ENCODE measurements at regions not wholly inside any gene's neighbourhood (a gene's known extent, or its start where the extent isn't known, plus 50 kb on each side); places are given as distances from the start of the nearest gene placed in this dataset.

GRCh38 chr15:79185199-79185598, 94.6 kb upstream of the RASGRF1 start:
- DNase-seq (ENCODE audit: low spot score) (peak; percentile 65), ATAC-seq (peak; percentile 86)
- H3F3A ChIP-seq (replicated peaks; ENCODE audit: low read depth), result no peaks in the 10 kb centered on the region
- no peaks in the 10 kb centered on the region; the same call in 1 of the 2 replicates for H3K4me1 ChIP-seq (ENCODE audit: insufficient read depth)
- TF ChIP-seq REST (IDR thresholded peaks at IDR 0.05; ENCODE audit: unreplicated experiment) (no peak), CREB1 (CRISPR knock-in tag; IDR thresholded peaks at IDR 0.05; ENCODE audit: low read depth) (no peak), EZH2phosphoT487 (IDR thresholded peaks at IDR 0.05; ENCODE audit: unreplicated experiment) (no peak), CTCF (conservative IDR thresholded peaks at IDR 0.05; ENCODE audit: low read depth in 2 of 2) (peak; percentile 54 to 73), JUNB (IDR thresholded peaks at IDR 0.05; ENCODE audit: unreplicated experiment) (no peak)
- H3K36me3 Mint-ChIP-seq (ENCODE audit: low read depth), result no peaks in the 10 kb centered on the region
- peaks cover 4% of the 10 kb centered on the region; the same call in 2 of the 3 replicates for H3K4me1 Mint-ChIP-seq
- H4K20me1 ChIP-seq (replicated peaks; ENCODE audit: insufficient read depth), result no peaks in the 10 kb centered on the region
- H3K27me3 Mint-ChIP-seq (ENCODE audit: insufficient read depth, low read depth, poor library complexity), result peaks cover 8% of the 10 kb centered on the region
- H3K27me3 ChIP-seq (ENCODE audit: insufficient read depth), result no peaks in the 10 kb centered on the region
- no peak overlapping the region for H3K4me3 ChIP-seq
- no peak overlapping the region for H3K27ac ChIP-seq (ENCODE audit: low read depth)
- no peak overlapping the region for H3K4me3 Mint-ChIP-seq
- no peak overlapping the region for H2AFZ ChIP-seq
- H3K36me3 ChIP-seq (ENCODE audit: insufficient read depth), result no peaks in the 10 kb centered on the region
- H3K9me2 ChIP-seq (ENCODE audit: insufficient read depth), result peaks cover 8% of the 10 kb centered on the region; the same call in 1 of the 2 replicates
- H3K79me2 ChIP-seq (replicated peaks; ENCODE audit: insufficient read depth), result no peaks in the 10 kb centered on the region
- no peak overlapping the region for H3K4me2 ChIP-seq
- H3K9me3 Mint-ChIP-seq, result no peaks in the 10 kb centered on the region; the same call in 2 of the 3 replicates
- H3K27ac Mint-ChIP-seq, result no peak overlapping the region

- Histone ChIP-seq H3K79me2 (replicated peaks; ENCODE audit: insufficient read depth) (no peaks in the 10 kb centered on the region), H3K4me3 (no peak overlapping the region), H3F3A (replicated peaks; ENCODE audit: low read depth) (no peaks in the 10 kb centered on the region), H3K4me2 (no peak overlapping the region), H3K4me1 (ENCODE audit: insufficient read depth) (no peaks in the 10 kb centered on the region), H3K9me2 (ENCODE audit: insufficient read depth) (peaks cover 4% of the 10 kb centered on the region; the same call in 1 of the 2 replicates), H3K36me3 (ENCODE audit: insufficient read depth) (no peaks in the 10 kb centered on the region), H2AFZ (no peak overlapping the region), H3K27me3 (ENCODE audit: insufficient read depth) (no peaks in the 10 kb centered on the region), H3K27ac (ENCODE audit: low read depth) (no peak overlapping the region), H4K20me1 (replicated peaks; ENCODE audit: insufficient read depth) (no peaks in the 10 kb centered on the region)
- Mint-ChIP-seq H3K27ac (no peak overlapping the region), H3K4me3 (no peak overlapping the region), H3K4me1 (peaks cover under 1% of the 10 kb centered on the region; the same call in 2 of the 3 replicates), H3K27me3 (ENCODE audit: insufficient read depth, low read depth, poor library complexity) (peaks cover 7% of the 10 kb centered on the region), H3K9me3 (no peaks in the 10 kb centered on the region; the same call in 2 of the 3 replicates), H3K36me3 (ENCODE audit: low read depth) (no peaks in the 10 kb centered on the region)
- DNase-seq (ENCODE audit: low spot score), result peak; percentile 89
- peak; percentile 93 for ATAC-seq
- TF ChIP-seq ZNF114 (CRISPR knock-in tag; IDR thresholded peaks at IDR 0.05) (no peak), CTCF (conservative IDR thresholded peaks at IDR 0.05; ENCODE audit: low read depth in 2 of 2) (peak; percentile 94 to 99), CREB1 (CRISPR knock-in tag; IDR thresholded peaks at IDR 0.05; ENCODE audit: low read depth) (no peak), POLR2AphosphoS5 (IDR thresholded peaks at IDR 0.05; ENCODE audit: low read depth) (no peak), ZNF331 (CRISPR knock-in tag; IDR thresholded peaks at IDR 0.05; ENCODE audit: low read depth) (no peak)
Measured at GRCh38 chr15:79184465-79184892, 93.9 kb upstream of the RASGRF1 start.
